GM18520 (cell line): ENCODE measurements at regions not wholly inside any gene's neighbourhood (a gene's known extent, or its start where the extent isn't known, plus 50 kb on each side); places are given as distances from the start of the nearest gene placed in this dataset.
A peak's percentile ranks its signal among the peaks of the same experiment; 100 is the strongest.
"Not testable (repeated sequence)": the region's sequence is repeated elsewhere in the genome, so short reads cannot be mapped to it uniquely, and the experiment has no call there.

ENCODE experiments used
- ATAC-seq: cut with Tn5 transposase; IDR thresholded peaks from one replicate; pipeline ENCODE4 v1.9.1; 2021; ENCODE audit not compliant: unreplicated experiment

GRCh38 chr1:173257805-173258204, 50.7 kb upstream of the TNFSF4 start:
- no peak for ATAC-seq

GRCh38 chr1:173258479-173259264, 51.5 kb upstream of the TNFSF4 start:
- ATAC-seq: no peak

GRCh38 chr1:173260329-173260728, 53.2 kb upstream of the TNFSF4 start:
- not testable (repeated sequence) for ATAC-seq

- no peak for ATAC-seq
These were observed 59.7 kb upstream of the TNFSF4 start for GRCh38 chr1:173266841-173267240.

GRCh38 chr1:173267453-173267945, 60.4 kb upstream of the TNFSF4 start:
- peak; percentile 63 for ATAC-seq

- ATAC-seq: no peak
These were observed 61.1 kb upstream of the TNFSF4 start for GRCh38 chr1:173268261-173268660.

GRCh38 chr1:173268786-173269277, 61.7 kb upstream of the TNFSF4 start:
- no peak for ATAC-seq

- no peak for ATAC-seq
These were observed 62.5 kb upstream of the TNFSF4 start for GRCh38 chr1:173269490-173270230.

- ATAC-seq: no peak
These were observed 63.1 kb upstream of the TNFSF4 start for GRCh38 chr1:173270243-173270642.

- not testable (repeated sequence) for ATAC-seq
These were observed 63.9 kb upstream of the TNFSF4 start for GRCh38 chr1:173271021-173271420.

GRCh38 chr1:173275496-173275895, 68.4 kb upstream of the TNFSF4 start:
- no peak for ATAC-seq

- ATAC-seq: peak; percentile 94
These were observed 70.0 kb upstream of the TNFSF4 start for GRCh38 chr1:173276922-173277800.

- no peak for ATAC-seq
These were observed 73.9 kb upstream of the TNFSF4 start for GRCh38 chr1:173280899-173281660.

- ATAC-seq: no peak
These were observed 77.9 kb upstream of the TNFSF4 start for GRCh38 chr1:173285048-173285447.

- ATAC-seq: no peak
These were observed 80.7 kb upstream of the TNFSF4 start for GRCh38 chr1:173287785-173288184.

- no peak for ATAC-seq
These were observed 86.6 kb upstream of the TNFSF4 start for GRCh38 chr1:173293756-173294155.

- ATAC-seq: no peak
These were observed 87.7 kb upstream of the TNFSF4 start for GRCh38 chr1:173294843-173295242.

GRCh38 chr1:173295391-173295790, 88.3 kb upstream of the TNFSF4 start:
- ATAC-seq: no peak

GRCh38 chr1:173295995-173296394, 88.9 kb upstream of the TNFSF4 start:
- no peak for ATAC-seq

- ATAC-seq: peak; percentile 70
These were observed 90.8 kb upstream of the TNFSF4 start for GRCh38 chr1:173297798-173298391.
